ENCODE measurements at regions not wholly inside any gene's neighbourhood (a gene's known extent, or its start where the extent isn't known, plus 50 kb on each side); places are given as distances from the start of the nearest gene placed in this dataset.

DNA sequence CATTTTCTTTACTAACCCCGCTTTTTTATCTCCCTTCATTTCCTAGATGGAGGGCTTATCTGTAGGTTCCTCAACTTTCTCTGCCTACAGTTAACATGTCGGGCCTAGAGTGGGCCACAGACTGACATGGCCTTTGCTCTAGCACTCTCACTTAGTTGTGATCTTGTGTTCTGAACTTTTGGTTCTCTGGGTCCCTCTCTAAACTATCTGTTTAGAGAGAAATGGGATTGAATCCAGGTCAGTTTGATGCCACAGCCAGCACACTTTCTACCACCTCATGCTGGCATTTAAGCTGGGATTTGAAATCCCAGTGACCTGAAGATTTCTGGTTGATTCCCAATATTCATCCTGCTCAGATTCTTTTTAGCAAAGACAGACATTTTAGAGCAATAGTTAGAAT is 388.5 kb upstream of the PAPPA start:
- Mint-ChIP-seq H3K9me3 (peaks cover 2% of the 10 kb centered on the region), H3K27me3 (ENCODE audit: low read depth) (no peaks in the 10 kb centered on the region), H3K4me3 (no peak overlapping the region), H3K27ac (no peak overlapping the region), H3K4me1 (no peaks in the 10 kb centered on the region), H3K36me3 (no peaks in the 10 kb centered on the region)
- DNase-seq (ENCODE audit: low spot score in 2 of 2, unreplicated experiment in 2 of 2), result no peak
- TF ChIP-seq, protein P1, sequence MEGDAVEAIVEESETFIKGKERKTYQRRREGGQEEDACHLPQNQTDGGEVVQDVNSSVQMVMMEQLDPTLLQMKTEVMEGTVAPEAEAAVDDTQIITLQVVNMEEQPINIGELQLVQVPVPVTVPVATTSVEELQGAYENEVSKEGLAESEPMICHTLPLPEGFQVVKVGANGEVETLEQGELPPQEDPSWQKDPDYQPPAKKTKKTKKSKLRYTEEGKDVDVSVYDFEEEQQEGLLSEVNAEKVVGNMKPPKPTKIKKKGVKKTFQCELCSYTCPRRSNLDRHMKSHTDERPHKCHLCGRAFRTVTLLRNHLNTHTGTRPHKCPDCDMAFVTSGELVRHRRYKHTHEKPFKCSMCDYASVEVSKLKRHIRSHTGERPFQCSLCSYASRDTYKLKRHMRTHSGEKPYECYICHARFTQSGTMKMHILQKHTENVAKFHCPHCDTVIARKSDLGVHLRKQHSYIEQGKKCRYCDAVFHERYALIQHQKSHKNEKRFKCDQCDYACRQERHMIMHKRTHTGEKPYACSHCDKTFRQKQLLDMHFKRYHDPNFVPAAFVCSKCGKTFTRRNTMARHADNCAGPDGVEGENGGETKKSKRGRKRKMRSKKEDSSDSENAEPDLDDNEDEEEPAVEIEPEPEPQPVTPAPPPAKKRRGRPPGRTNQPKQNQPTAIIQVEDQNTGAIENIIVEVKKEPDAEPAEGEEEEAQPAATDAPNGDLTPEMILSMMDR (IDR thresholded peaks at IDR 0.05; ENCODE audit: unreplicated experiment), result no peak

- no peak for DNase-seq (ENCODE audit: low spot score in 2 of 2, unreplicated experiment in 2 of 2)
- H3K27ac Mint-ChIP-seq, result no peak overlapping the region
- no peak overlapping the region for H3K4me3 Mint-ChIP-seq
- H3K9me3 Mint-ChIP-seq, result peaks cover 4% of the 10 kb centered on the region
- no peaks in the 10 kb centered on the region for H3K27me3 Mint-ChIP-seq (ENCODE audit: low read depth)
- no peaks in the 10 kb centered on the region for H3K36me3 Mint-ChIP-seq
- H3K4me1 Mint-ChIP-seq, result no peaks in the 10 kb centered on the region
- TF ChIP-seq, protein P1 (IDR thresholded peaks at IDR 0.05; ENCODE audit: unreplicated experiment), result no peak
Observed at GRCh38 chr9:115766370-115766955, 387.1 kb upstream of the PAPPA start.

- no peaks in the 10 kb centered on the region for H3K27me3 Mint-ChIP-seq (ENCODE audit: low read depth)
- no peak overlapping the region for H3K27ac Mint-ChIP-seq
- H3K4me1 Mint-ChIP-seq, result no peaks in the 10 kb centered on the region
- TF ChIP-seq, protein P1 (IDR thresholded peaks at IDR 0.05; ENCODE audit: unreplicated experiment), result no peak
- no peak for DNase-seq (ENCODE audit: low spot score in 2 of 2, unreplicated experiment in 2 of 2)
- peaks cover 4% of the 10 kb centered on the region for H3K9me3 Mint-ChIP-seq
- H3K36me3 Mint-ChIP-seq, result no peaks in the 10 kb centered on the region
- H3K4me3 Mint-ChIP-seq, result no peak overlapping the region
Observed at GRCh38 chr9:115770521-115770920, 383.1 kb upstream of the PAPPA start.

- no peaks in the 10 kb centered on the region for H3K4me1 Mint-ChIP-seq
- DNase-seq (ENCODE audit: low spot score in 2 of 2, unreplicated experiment in 2 of 2), result no peak
- peaks cover 3% of the 10 kb centered on the region for H3K9me3 Mint-ChIP-seq
- TF ChIP-seq, protein P1 (IDR thresholded peaks at IDR 0.05; ENCODE audit: unreplicated experiment), result no peak
- no peaks in the 10 kb centered on the region for H3K36me3 Mint-ChIP-seq
- H3K27me3 Mint-ChIP-seq (ENCODE audit: low read depth), result no peaks in the 10 kb centered on the region
- no peak overlapping the region for H3K4me3 Mint-ChIP-seq
- H3K27ac Mint-ChIP-seq, result no peak overlapping the region
Observed at GRCh38 chr9:115775659-115776058, 377.9 kb upstream of the PAPPA start.

GRCh38 chr9:115777610-115778009 is 376.0 kb upstream of the PAPPA start:
- TF ChIP-seq, protein P1 (IDR thresholded peaks at IDR 0.05; ENCODE audit: unreplicated experiment), result no peak
- Mint-ChIP-seq H3K4me1 (no peaks in the 10 kb centered on the region), H3K27me3 (ENCODE audit: low read depth) (no peaks in the 10 kb centered on the region), H3K4me3 (no peak overlapping the region), H3K9me3 (peaks cover 8% of the 10 kb centered on the region), H3K27ac (no peak overlapping the region), H3K36me3 (no peaks in the 10 kb centered on the region)
- no peak for DNase-seq (ENCODE audit: low spot score in 2 of 2, unreplicated experiment in 2 of 2)

Data from mesothelial cell of epicardium (in vitro differentiated cells).